ENCODE measurements at regions not wholly inside any gene's neighbourhood (a gene's known extent, or its start where the extent isn't known, plus 50 kb on each side); places are given as distances from the start of the nearest gene placed in this dataset.
A peak's percentile ranks its signal among the peaks of the same experiment; 100 is the strongest.
"Not testable (repeated sequence)": the region's sequence is repeated elsewhere in the genome, so short reads cannot be mapped to it uniquely, and the experiment has no call there.

DNA sequence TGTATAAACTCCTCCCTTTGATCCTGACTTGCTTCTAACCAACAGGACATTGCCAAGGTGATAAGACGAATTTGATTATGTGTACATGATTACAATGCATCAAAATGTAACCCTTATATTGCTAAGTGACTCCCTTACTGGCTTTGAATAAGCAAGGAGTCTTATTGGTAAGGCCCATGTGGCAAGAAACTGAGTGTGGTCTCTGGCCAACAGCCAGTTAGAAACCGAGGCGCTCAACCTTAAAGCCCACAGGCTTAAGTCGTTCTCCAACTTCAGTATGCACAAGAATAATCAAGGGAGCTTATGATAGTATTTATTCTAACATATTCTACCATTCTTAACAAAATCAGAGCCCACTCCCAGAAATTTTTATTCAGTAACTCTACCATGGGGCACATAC, 374.2 kb upstream of the F9 start:
- Histone ChIP-seq H4K91ac (ENCODE audit: insufficient read length, low read depth, low read length) (no peak overlapping the region), H4K20me1 (ENCODE audit: control insufficient read depth, insufficient read depth, insufficient read length) (no peaks in the 10 kb centered on the region), H3K79me2 (ENCODE audit: insufficient read depth, low read length) (no peaks in the 10 kb centered on the region), H3K56ac (ENCODE audit: insufficient read length, low read depth, low read length) (no peak overlapping the region), H3K4me2 (ENCODE audit: insufficient read depth, insufficient read length, low read length) (no peak overlapping the region), H3K14ac (ENCODE audit: insufficient read depth, low read length) (no peak overlapping the region), H3K18ac (ENCODE audit: insufficient read length, low read depth, low read length) (no peak overlapping the region), H3K27me3 (ENCODE audit: insufficient read depth, low read length) (no peaks in the 10 kb centered on the region), H3K23ac (ENCODE audit: insufficient read length, low read depth, low read length) (no peak overlapping the region), H3K27ac (ENCODE audit: insufficient read length, low read depth, low read length) (no peak overlapping the region), H2BK15ac (ENCODE audit: low read depth, low read length) (no peak overlapping the region), H3K9ac (ENCODE audit: extremely low read depth, insufficient read length, low read length) (no peak overlapping the region), H3K23me2 (ENCODE audit: insufficient read length, low read depth, low read length, poor library complexity, severe bottlenecking) (no peaks in the 10 kb centered on the region), H2BK120ac (ENCODE audit: low read depth, low read length, poor library complexity, severe bottlenecking) (no peak overlapping the region), H2BK20ac (ENCODE audit: low read depth, low read length, poor library complexity, severe bottlenecking) (no peak overlapping the region), H4K5ac (ENCODE audit: insufficient read length, low read depth, low read length) (no peak overlapping the region), H3T11ph (ENCODE audit: low read length) (no peak overlapping the region), H2BK12ac (ENCODE audit: insufficient read length, low read depth, low read length) (no peak overlapping the region), H3K4ac (ENCODE audit: low read depth, low read length) (no peak overlapping the region), H3K9me3 (ENCODE audit: control insufficient read depth, low read depth, low read length) (no peaks in the 10 kb centered on the region), H2AFZ (ENCODE audit: low read length) (no peak overlapping the region), H2AK5ac (ENCODE audit: insufficient read length, low read length) (no peak overlapping the region), H3K4me1 (ENCODE audit: insufficient read depth, low read length) (no peaks in the 10 kb centered on the region; the same call in 1 of the 2 replicates), H4K8ac (replicated peaks; ENCODE audit: insufficient read length, low read depth, low read length) (no peak overlapping the region), H2BK5ac (ENCODE audit: insufficient read length, low read length) (no peak overlapping the region), H3K79me1 (ENCODE audit: insufficient read depth, low read depth, low read length, poor library complexity, severe bottlenecking) (no peaks in the 10 kb centered on the region)
- H3K4me1 Mint-ChIP-seq: peaks cover 20 to 36% of the 10 kb centered on the region in 2 experiments
- peaks cover 6% of the 10 kb centered on the region for H3K27me3 Mint-ChIP-seq (ENCODE audit: low read depth)
- H3K36me3 Mint-ChIP-seq (ENCODE audit: insufficient read depth in 1 of 3, low read depth in 3 of 3): peaks cover 11 to 13% (median 12%) of the 10 kb centered on the region in 3 experiments; a peak in 6 of 7 replicates
- no peak overlapping the region for H3K27ac Mint-ChIP-seq
- peaks cover 18 to 27% of the 10 kb centered on the region in 2 experiments for H3K9me3 Mint-ChIP-seq
- no peak for DNase-seq
- WGBS (ENCODE audit: extremely low coverage, insufficient read length, low lambda C conversion rate): no CpG with 5 or more reads among the region's 4 CpGs
- TF ChIP-seq, protein P1, sequence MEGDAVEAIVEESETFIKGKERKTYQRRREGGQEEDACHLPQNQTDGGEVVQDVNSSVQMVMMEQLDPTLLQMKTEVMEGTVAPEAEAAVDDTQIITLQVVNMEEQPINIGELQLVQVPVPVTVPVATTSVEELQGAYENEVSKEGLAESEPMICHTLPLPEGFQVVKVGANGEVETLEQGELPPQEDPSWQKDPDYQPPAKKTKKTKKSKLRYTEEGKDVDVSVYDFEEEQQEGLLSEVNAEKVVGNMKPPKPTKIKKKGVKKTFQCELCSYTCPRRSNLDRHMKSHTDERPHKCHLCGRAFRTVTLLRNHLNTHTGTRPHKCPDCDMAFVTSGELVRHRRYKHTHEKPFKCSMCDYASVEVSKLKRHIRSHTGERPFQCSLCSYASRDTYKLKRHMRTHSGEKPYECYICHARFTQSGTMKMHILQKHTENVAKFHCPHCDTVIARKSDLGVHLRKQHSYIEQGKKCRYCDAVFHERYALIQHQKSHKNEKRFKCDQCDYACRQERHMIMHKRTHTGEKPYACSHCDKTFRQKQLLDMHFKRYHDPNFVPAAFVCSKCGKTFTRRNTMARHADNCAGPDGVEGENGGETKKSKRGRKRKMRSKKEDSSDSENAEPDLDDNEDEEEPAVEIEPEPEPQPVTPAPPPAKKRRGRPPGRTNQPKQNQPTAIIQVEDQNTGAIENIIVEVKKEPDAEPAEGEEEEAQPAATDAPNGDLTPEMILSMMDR (conservative IDR thresholded peaks at IDR 0.05): no peak
- 0 out of 5 replicates have a peak overlapping the region, but pooled peaks of 1 of the 2 experiments have one; percentile 27 for H3K4me3 Mint-ChIP-seq

DNA sequence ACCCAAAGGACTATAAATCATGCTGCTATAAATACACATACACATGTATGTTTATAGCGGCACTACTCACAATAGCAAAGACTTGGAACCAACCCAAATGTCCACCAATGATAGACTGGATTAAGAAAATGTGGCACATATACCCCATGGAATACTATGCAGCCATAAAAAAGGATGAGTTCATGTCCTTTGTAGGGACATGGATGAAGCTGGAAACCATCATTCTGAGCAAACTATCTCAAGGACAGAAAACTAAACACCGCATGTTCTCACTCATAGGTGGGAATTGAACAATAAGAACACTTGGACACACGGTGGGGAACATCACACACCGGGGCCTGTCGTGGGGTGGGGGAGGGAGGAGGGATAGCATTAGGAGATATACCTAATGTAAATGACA, 383.9 kb upstream of the F9 start:
- H2BK5ac ChIP-seq (ENCODE audit: insufficient read length, low read length); H3K4me1 Mint-ChIP-seq; H2BK120ac ChIP-seq (ENCODE audit: low read depth, low read length, poor library complexity, severe bottlenecking); H3K9me3 ChIP-seq (ENCODE audit: control insufficient read depth, low read depth, low read length); H4K91ac ChIP-seq (ENCODE audit: insufficient read length, low read depth, low read length); H2BK20ac ChIP-seq (ENCODE audit: low read depth, low read length, poor library complexity, severe bottlenecking); H2BK15ac ChIP-seq (ENCODE audit: low read depth, low read length); H3K18ac ChIP-seq (ENCODE audit: insufficient read length, low read depth, low read length); H3K4me2 ChIP-seq (ENCODE audit: insufficient read depth, insufficient read length, low read length); H3K79me2 ChIP-seq (ENCODE audit: insufficient read depth, low read length); H3K9me3 Mint-ChIP-seq; H3K9ac ChIP-seq (ENCODE audit: extremely low read depth, insufficient read length, low read length); H4K8ac ChIP-seq (replicated peaks; ENCODE audit: insufficient read length, low read depth, low read length); H3K27ac ChIP-seq (ENCODE audit: insufficient read length, low read depth, low read length); H3K27ac Mint-ChIP-seq; H3K27me3 Mint-ChIP-seq (ENCODE audit: low read depth); H3K27me3 ChIP-seq (ENCODE audit: insufficient read depth, low read length); H3K4me3 Mint-ChIP-seq; H3T11ph ChIP-seq (ENCODE audit: low read length); H2BK12ac ChIP-seq (ENCODE audit: insufficient read length, low read depth, low read length); H3K14ac ChIP-seq (ENCODE audit: insufficient read depth, low read length); H3K4me1 ChIP-seq (ENCODE audit: insufficient read depth, low read length); H3K4ac ChIP-seq (ENCODE audit: low read depth, low read length); H4K5ac ChIP-seq (ENCODE audit: insufficient read length, low read depth, low read length); H3K36me3 Mint-ChIP-seq (ENCODE audit: insufficient read depth in 1 of 3, low read depth in 3 of 3); DNase-seq; H3K56ac ChIP-seq (ENCODE audit: insufficient read length, low read depth, low read length); H2AFZ ChIP-seq (ENCODE audit: low read length); H2AK5ac ChIP-seq (ENCODE audit: insufficient read length, low read length); H3K23ac ChIP-seq (ENCODE audit: insufficient read length, low read depth, low read length); H4K20me1 ChIP-seq (ENCODE audit: control insufficient read depth, insufficient read depth, insufficient read length); H3K79me1 ChIP-seq (ENCODE audit: insufficient read depth, low read depth, low read length, poor library complexity, severe bottlenecking); H3K23me2 ChIP-seq (ENCODE audit: insufficient read length, low read depth, low read length, poor library complexity, severe bottlenecking): not testable (repeated sequence)
- no CpG with 5 or more reads among the region's 5 CpGs for WGBS (ENCODE audit: extremely low coverage, insufficient read length, low lambda C conversion rate)
